ENCODE measurements at regions not wholly inside any gene's neighbourhood (a gene's known extent, or its start where the extent isn't known, plus 50 kb on each side); places are given as distances from the start of the nearest gene placed in this dataset.
A peak's percentile ranks its signal among the peaks of the same experiment; 100 is the strongest.
"Not testable (repeated sequence)": the region's sequence is repeated elsewhere in the genome, so short reads cannot be mapped to it uniquely, and the experiment has no call there.

GRCh38 chr2:176562359-176563078, 293.3 kb downstream of the MTX2 start:
- Histone ChIP-seq H3K9me3 (no peaks in the 10 kb centered on the region), H3K36me3 (no peaks in the 10 kb centered on the region), H3K4me3 (no peak overlapping the region), H3K27me3 (no peaks in the 10 kb centered on the region)
- no peak for DNase-seq

DNA sequence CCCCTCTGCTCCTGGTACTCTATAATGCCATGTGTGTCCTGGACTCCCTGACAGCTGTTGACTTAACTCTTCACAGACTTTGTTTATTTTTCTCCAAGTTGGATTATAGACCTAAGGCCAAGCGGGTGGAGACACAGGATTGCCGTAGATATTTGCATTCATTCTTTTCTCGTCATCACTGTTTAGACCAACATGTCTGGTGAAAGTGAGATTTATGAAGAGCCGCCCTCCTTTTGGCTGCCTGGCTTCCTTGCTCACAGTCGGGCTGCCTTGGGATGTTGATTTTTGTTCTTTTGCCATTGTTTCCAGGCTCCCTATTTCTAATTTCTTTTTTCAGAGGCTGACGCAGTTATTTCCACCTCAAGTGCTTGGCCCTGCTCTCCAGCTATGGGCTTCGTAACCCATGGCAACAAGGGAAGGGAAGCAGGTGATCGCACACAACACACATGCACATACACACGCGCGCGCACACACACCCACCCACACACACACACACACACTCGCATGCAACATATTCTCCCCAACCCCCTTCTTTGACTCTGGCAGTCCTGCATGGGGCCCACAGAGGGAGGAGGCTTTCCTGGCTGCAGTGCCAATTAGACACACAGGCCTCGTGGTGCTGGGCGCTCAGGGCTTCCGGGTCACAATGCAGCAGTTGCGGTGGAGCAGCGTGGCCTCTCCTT, 296.5 kb downstream of the MTX2 start:
- H3K27me3 ChIP-seq, result no peaks in the 10 kb centered on the region
- DNase-seq, result no peak
- H3K36me3 ChIP-seq, result no peaks in the 10 kb centered on the region

DNA sequence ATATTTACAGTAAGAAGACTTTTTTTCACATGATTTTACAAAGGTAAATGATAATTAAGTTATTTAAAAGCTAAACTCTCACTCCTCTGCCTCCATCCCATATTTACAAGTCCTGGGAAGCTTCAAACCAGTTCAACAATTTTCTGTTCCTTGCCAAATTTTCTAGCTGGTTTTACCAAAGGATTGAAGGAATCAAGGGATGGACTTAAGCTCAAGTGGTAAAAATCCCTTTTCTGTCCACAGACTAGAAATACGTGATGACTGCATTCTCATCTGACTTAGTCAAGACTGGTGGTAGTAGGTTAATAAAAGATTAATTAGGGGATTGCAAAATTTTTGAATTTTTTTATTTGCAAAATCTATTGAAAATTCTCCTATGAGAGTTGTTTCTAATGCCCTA, 297.3 kb downstream of the MTX2 start:
- no peaks in the 10 kb centered on the region for H3K27me3 ChIP-seq
- no peak for DNase-seq
- no peaks in the 10 kb centered on the region for H3K9me3 ChIP-seq
- no peak overlapping the region for H3K4me3 ChIP-seq
- H3K36me3 ChIP-seq, result no peaks in the 10 kb centered on the region

More for the DNA sequence above, 296.5 kb downstream of the MTX2 start:
- Histone ChIP-seq H3K4me3 (no peak overlapping the region), H3K9me3 (no peaks in the 10 kb centered on the region)

DNA sequence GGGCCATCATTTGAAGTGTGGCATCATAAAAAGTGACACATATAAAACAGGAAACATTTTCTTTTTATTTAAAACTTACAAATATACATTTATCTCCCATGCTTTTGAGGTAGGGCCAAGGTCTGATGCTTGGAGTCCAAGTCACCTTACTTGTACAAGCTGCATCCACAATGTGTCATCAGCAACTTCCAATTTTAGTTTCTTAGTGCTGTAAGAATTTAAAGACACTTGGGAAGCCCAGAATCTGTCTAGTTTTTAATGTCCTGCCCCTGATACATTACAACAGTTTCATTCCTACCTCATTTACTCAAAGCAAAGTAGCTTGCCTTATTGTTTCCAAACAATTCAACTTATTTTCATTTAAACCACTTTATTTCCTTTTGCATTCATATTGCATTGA, 297.7 kb downstream of the MTX2 start:
- no peak overlapping the region for H3K4me3 ChIP-seq
- H3K27me3 ChIP-seq, result no peaks in the 10 kb centered on the region
- H3K9me3 ChIP-seq, result no peaks in the 10 kb centered on the region
- no peak for DNase-seq
- no peaks in the 10 kb centered on the region for H3K36me3 ChIP-seq

DNA sequence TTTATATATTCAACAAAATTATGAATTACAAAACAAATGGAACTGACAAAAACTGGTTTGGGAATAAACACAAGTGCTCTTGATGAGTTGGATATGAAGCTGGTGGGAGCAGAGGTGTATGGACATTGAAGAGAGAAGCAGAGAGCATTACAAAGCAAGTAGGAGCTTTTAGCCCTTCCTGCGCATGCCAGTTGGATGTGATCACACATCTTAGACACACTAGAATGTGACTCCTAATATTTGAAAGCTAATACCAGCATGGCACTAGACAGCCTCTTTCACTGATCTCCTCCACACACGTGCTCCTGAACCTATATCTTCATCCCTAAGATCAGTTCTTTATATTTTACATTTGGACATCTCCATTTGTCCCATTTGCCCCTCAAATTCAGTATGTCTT, 298.1 kb downstream of the MTX2 start:
- Histone ChIP-seq H3K4me3 (no peak overlapping the region), H3K27me3 (no peaks in the 10 kb centered on the region), H3K36me3 (no peaks in the 10 kb centered on the region), H3K9me3 (no peaks in the 10 kb centered on the region)
- no peak for DNase-seq

DNA sequence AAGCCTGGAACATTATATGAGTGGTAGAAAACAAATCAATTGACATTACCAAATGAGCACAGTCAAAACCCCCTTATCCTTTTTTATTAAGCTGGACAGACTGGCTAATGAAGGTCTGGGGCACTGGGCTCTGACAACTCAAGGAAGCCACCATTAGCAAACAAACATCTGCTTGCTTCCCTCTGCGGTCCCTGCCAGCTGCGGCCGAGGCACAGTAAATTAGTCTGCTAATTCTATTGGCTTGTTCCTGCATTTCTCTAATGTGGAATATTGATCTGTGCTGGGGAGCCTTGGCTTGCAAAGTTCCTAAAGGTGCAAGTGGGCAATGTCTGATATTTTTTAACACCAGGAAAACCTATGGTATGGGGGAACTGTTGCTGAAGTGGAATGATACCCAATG, 300.3 kb downstream of the MTX2 start:
- Histone ChIP-seq H3K9me3 (no peaks in the 10 kb centered on the region), H3K27me3 (no peaks in the 10 kb centered on the region), H3K36me3 (no peaks in the 10 kb centered on the region), H3K4me3 (no peak overlapping the region)
- DNase-seq, result no peak

GRCh38 chr2:176573612-176574483, 304.6 kb downstream of the MTX2 start:
- H3K9me3 ChIP-seq, result no peaks in the 10 kb centered on the region
- no peak for DNase-seq
- H3K36me3 ChIP-seq, result no peaks in the 10 kb centered on the region
- no peak overlapping the region for H3K4me3 ChIP-seq
- H3K27me3 ChIP-seq, result no peaks in the 10 kb centered on the region

GRCh38 chr2:176574484-176575236, 305.4 kb downstream of the MTX2 start:
- no peak for DNase-seq
- no peaks in the 10 kb centered on the region for H3K36me3 ChIP-seq

DNA sequence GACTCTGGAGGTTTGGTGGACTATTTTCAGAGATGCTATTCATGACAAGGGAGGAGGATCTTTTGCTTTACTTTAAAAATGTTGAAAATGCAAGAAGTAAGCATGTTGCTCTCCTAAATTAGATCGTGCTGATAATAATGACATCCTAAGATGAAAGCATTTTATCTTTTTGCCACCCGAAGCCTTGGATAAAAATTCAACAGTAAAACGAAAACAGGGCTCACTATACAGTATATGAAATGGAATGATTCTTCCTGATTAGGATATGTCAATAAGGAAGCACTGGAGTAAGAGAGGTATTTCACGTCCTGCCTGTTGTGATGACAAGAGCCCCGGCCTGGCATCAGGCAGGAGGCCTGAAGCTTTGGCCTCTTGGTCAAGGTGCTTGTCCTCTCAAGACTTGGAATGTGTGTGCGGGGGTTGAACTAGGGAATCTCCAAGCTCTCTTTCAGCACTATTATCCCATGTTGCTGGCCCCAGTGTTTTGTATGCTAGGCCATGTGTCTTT, 306.0 kb downstream of the MTX2 start:
- Histone ChIP-seq H3K27me3 (no peaks in the 10 kb centered on the region), H3K9me3 (no peaks in the 10 kb centered on the region), H3K36me3 (no peaks in the 10 kb centered on the region), H3K4me3 (no peak overlapping the region)
- DNase-seq, result no peak

More at GRCh38 chr2:176574484-176575236, 305.4 kb downstream of the MTX2 start:
- no peaks in the 10 kb centered on the region for H3K9me3 ChIP-seq
- no peak overlapping the region for H3K4me3 ChIP-seq
- no peaks in the 10 kb centered on the region for H3K27me3 ChIP-seq

GRCh38 chr2:176577054-176577453, 307.8 kb downstream of the MTX2 start:
- Histone ChIP-seq H3K27me3 (no peaks in the 10 kb centered on the region), H3K4me3 (no peak overlapping the region), H3K9me3 (no peaks in the 10 kb centered on the region), H3K36me3 (no peaks in the 10 kb centered on the region)
- DNase-seq, result no peak

GRCh38 chr2:176578292-176578691, 309.1 kb downstream of the MTX2 start:
- not testable (repeated sequence) for H3K9me3 ChIP-seq, H3K36me3 ChIP-seq, H3K4me3 ChIP-seq, DNase-seq, H3K27me3 ChIP-seq

DNA sequence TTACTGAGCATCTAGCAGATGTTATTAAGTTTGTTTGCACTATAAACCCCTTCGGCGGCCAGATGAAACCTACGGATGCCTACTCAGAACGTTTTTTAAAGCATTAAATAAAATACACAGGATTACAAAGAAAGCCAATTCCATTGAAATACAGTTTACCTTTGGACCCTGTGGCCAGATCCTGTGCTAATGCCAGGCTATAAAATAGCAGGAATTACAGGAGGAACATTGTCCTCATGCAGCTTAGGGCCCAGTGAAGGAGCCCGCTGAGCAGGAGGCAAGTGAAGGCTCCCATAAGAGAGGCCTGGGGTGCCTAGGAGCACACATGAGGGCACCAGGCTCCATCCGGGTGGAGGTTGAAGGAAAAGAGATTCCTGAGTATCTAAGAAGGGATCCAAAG, 310.4 kb downstream of the MTX2 start:
- DNase-seq, result no peak
- Histone ChIP-seq H3K36me3 (no peaks in the 10 kb centered on the region), H3K27me3 (no peaks in the 10 kb centered on the region), H3K4me3 (no peak overlapping the region), H3K9me3 (no peaks in the 10 kb centered on the region)

GRCh38 chr2:176581557-176582165, 312.4 kb downstream of the MTX2 start:
- Histone ChIP-seq H3K36me3 (no peaks in the 10 kb centered on the region), H3K9me3 (no peaks in the 10 kb centered on the region), H3K4me3 (no peak overlapping the region), H3K27me3 (no peaks in the 10 kb centered on the region)
- DNase-seq, result no peak

DNA sequence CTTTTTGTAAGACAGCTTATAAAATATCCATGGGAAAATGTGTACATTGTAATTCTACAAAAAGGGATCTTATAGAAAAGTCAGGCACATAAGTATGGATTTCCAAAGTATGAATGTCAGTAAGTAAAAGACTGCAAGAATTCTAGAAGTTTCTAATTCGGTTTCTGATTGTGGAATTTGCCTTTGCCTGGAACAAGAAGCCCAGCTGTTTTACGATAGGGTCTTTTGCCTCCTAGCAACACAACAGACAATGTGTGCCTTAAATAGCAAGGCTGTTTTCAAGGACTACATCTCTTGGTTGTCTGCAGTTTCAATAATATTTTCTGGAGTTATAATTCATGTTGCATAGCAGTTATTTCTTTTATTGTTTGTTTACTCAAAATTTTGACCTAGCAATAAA, 312.9 kb downstream of the MTX2 start:
- no peaks in the 10 kb centered on the region for H3K36me3 ChIP-seq
- no peak overlapping the region for H3K4me3 ChIP-seq
- H3K9me3 ChIP-seq, result no peaks in the 10 kb centered on the region
- no peak for DNase-seq
- no peaks in the 10 kb centered on the region for H3K27me3 ChIP-seq

GRCh38 chr2:176582990-176583481, 313.8 kb downstream of the MTX2 start:
- no peak overlapping the region; the same call in 1 of the 2 replicates for H3K4me3 ChIP-seq
- peak; percentile 85 for DNase-seq
- no peaks in the 10 kb centered on the region for H3K9me3 ChIP-seq
- H3K36me3 ChIP-seq, result no peaks in the 10 kb centered on the region
- no peaks in the 10 kb centered on the region for H3K27me3 ChIP-seq

DNA sequence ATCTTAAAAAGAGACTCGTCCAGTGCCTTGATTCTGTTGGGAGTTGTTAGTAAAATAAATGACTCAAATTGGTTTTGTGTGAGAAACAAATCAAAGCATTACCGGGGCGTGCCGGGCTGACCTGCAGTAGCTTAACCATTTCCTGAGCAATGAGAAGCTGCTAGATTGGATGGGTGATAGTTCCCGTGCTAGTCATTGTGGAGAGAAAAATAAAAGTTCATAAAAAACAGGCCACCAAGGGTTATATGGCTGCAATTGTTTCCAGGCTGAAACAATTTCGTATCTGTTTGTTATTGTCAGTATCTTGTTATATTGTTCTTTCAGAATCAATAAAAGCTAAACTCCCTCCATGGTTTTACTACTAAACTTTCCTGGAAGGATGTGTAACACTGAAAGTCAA, 314.4 kb downstream of the MTX2 start:
- Histone ChIP-seq H3K4me3 (no peak overlapping the region; the same call in 1 of the 2 replicates), H3K27me3 (no peaks in the 10 kb centered on the region), H3K9me3 (no peaks in the 10 kb centered on the region), H3K36me3 (no peaks in the 10 kb centered on the region)
- DNase-seq, result peak; percentile 74
